GM12878 (cell line): ENCODE measurements at regions not wholly inside any gene's neighbourhood (a gene's known extent, or its start where the extent isn't known, plus 50 kb on each side); places are given as distances from the start of the nearest gene placed in this dataset.

Experiments used
- BACH1 ChIP-seq: fragments of 450-650 bp; IDR thresholded peaks from 2 replicates; pipeline ENCODE4 v1.6.1; 2017; ENCODE audit warnings: mild to moderate bottlenecking, borderline replicate concordance
- CUX1 ChIP-seq: IDR thresholded peaks from 2 replicates; pipeline ENCODE4 v1.6.1; 2012; ENCODE audit warnings: improper control_type of control experiment, low read depth, low read length; ENCODE audit not compliant: insufficient replicate concordance
- E2F8 ChIP-seq: fragments of 450-650 bp; IDR thresholded peaks from 2 replicates; pipeline ENCODE4 v1.6.1; 2018; ENCODE audit warnings: mild to moderate bottlenecking, low read depth, moderate library complexity; ENCODE audit not compliant: partially characterized antibody
- POLR2AphosphoS2 ChIP-seq: IDR thresholded peaks from 2 replicates; pipeline ENCODE4 v1.6.1; 2011; ENCODE audit warnings: low read depth, mild to moderate bottlenecking, low read length, improper control_type of control experiment, moderate library complexity
- ZNF384 ChIP-seq: IDR thresholded peaks from 2 replicates; pipeline ENCODE4 v1.6.1; 2012; ENCODE audit warnings: low read depth, mild to moderate bottlenecking, low read length, improper control_type of control experiment, borderline replicate concordance

DNA sequence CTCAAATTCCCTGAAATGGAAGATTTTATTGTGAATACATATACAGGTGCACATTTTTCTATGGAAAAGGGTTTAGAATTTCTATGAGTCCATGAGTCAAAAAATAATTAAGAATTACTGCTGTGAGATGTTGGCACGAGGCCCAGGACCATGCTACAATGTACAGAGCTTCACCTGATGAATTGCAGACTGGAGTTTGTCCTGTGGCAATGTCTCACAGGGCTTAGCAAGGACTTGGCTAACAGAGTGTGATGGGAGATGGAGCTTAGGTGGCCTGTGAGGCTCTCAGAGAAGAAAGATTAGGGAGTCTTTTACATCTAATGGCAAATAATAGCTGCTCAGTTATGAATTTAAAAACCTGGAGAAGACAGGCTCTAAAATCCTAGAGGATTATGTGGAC, 219.5 kb upstream of the CBLB start (continued):
- TF ChIP-seq E2F8 (no peak), BACH1 (no peak), CUX1 (no peak), ZNF384 (no peak), POLR2AphosphoS2 (no peak)
